HT1080 (cell line): ENCODE measurements at regions not wholly inside any gene's neighbourhood (a gene's known extent, or its start where the extent isn't known, plus 50 kb on each side); places are given as distances from the start of the nearest gene placed in this dataset.

Experiments used
- DNase-seq: peaks from one replicate; pipeline ENCODE4 v3.0.0-alpha.2; 2015; ENCODE audit warnings: low read depth

GRCh38 chr14:98634043-98634820, 637.8 kb downstream of the BCL11B start:
- DNase-seq = no peak

- no peak for DNase-seq
Observed at GRCh38 chr14:98638366-98638765, 633.6 kb downstream of the BCL11B start.

GRCh38 chr14:98647754-98648153, 624.2 kb downstream of the BCL11B start:
- no peak for DNase-seq

GRCh38 chr14:98651037-98651436, 621.0 kb downstream of the BCL11B start:
- no peak for DNase-seq

GRCh38 chr14:98665007-98665406, 607.0 kb downstream of the BCL11B start:
- peak; percentile 42 for DNase-seq

GRCh38 chr14:98666545-98666944, 605.5 kb downstream of the BCL11B start:
- no peak for DNase-seq

- DNase-seq = no peak
Observed at GRCh38 chr14:98682033-98682432, 590.0 kb downstream of the BCL11B start.

- DNase-seq = no peak
Observed at GRCh38 chr14:98682726-98683125, 589.3 kb downstream of the BCL11B start.

GRCh38 chr14:98684468-98684867, 587.5 kb downstream of the BCL11B start:
- DNase-seq = no peak

- DNase-seq = no peak
Observed at GRCh38 chr14:98685725-98686124, 586.3 kb downstream of the BCL11B start.

GRCh38 chr14:98688446-98688845, 583.6 kb downstream of the BCL11B start:
- no peak for DNase-seq

- no peak for DNase-seq
Observed at GRCh38 chr14:98689951-98690350, 582.0 kb downstream of the BCL11B start.

GRCh38 chr14:98692832-98693231, 579.2 kb downstream of the BCL11B start:
- DNase-seq = peak; percentile 58

- no peak for DNase-seq
Observed at GRCh38 chr14:98694541-98694940, 577.5 kb downstream of the BCL11B start.

- no peak for DNase-seq
Observed at GRCh38 chr14:98695809-98696208, 576.2 kb downstream of the BCL11B start.

GRCh38 chr14:98698341-98698740, 573.7 kb downstream of the BCL11B start:
- no peak for DNase-seq

- DNase-seq = no peak
Observed at GRCh38 chr14:98700748-98701147, 571.2 kb downstream of the BCL11B start.

GRCh38 chr14:98701377-98701776, 570.6 kb downstream of the BCL11B start:
- DNase-seq = no peak

- no peak for DNase-seq
Observed at GRCh38 chr14:98704441-98704840, 567.6 kb downstream of the BCL11B start.

- no peak for DNase-seq
Observed at GRCh38 chr14:98705871-98706300, 566.1 kb downstream of the BCL11B start.

- DNase-seq = no peak
Observed at GRCh38 chr14:98707522-98707921, 564.5 kb downstream of the BCL11B start.

GRCh38 chr14:98708555-98708954, 563.4 kb downstream of the BCL11B start:
- DNase-seq = no peak

- no peak for DNase-seq
Observed at GRCh38 chr14:98711453-98711852, 560.5 kb downstream of the BCL11B start.
